HepG2 (cell line): ENCODE measurements at regions not wholly inside any gene's neighbourhood (a gene's known extent, or its start where the extent isn't known, plus 50 kb on each side); places are given as distances from the start of the nearest gene placed in this dataset.

Experiments used
- ATAC-seq: fragments of 200-7000 bp; cut with Tn5 transposase; 3 replicates; pipeline ENCODE4 v1.9.1; 2020; ENCODE audit warnings: mild to moderate bottlenecking, moderate library complexity
- BruUV-seq: library from RNA; stranded (reverse); fragments of 400-500 nt; replicated peaks from 2 replicates; lab custom pipeline; 2021; lab: Mats Ljungman, UMichigan
- CTCF ChIA-PET: fragments of 300-600 bp; formaldehyde crosslinking; extraction: SDS; loops from one replicate; lab custom pipeline; 2021; ENCODE audit warnings: low total read pairs, inconsistent platforms, low intra/inter-chr PET ratio; lab: Yijun Ruan, JAX
- POLR2A ChIA-PET: fragments of 350-600 bp; sonication (Branson Sonifier 250); formaldehyde crosslinking; loops from one replicate; lab custom pipeline; 2020; ENCODE audit warnings: antibody characterized with exemption, inconsistent platforms; lab: Yijun Ruan, JAX
- DNase-seq: peaks from one replicate; pipeline ENCODE4 v3.0.0-alpha.2; 2015; ENCODE audit warnings: low spot score
- FAIRE-seq: peaks from 3 replicates; lab custom pipeline; 2011; peaks lifted over from hg19 to GRCh38; lab: Jason Lieb, UNC
- H2AFZ ChIP-seq: one replicate; pipeline ENCODE4 v1.6.1; 2011; ENCODE audit warnings: low read length, inconsistent platforms
- H3K27ac ChIP-seq: fragments of 300-600 bp; 3 replicates; pipeline ENCODE4 v1.8.0; 2011; ENCODE audit warnings: mixed run types, mild to moderate bottlenecking, mixed read lengths, low read length, inconsistent platforms; ENCODE audit not compliant: insufficient read depth; ENCODE audit errors: extremely low read length
- H3K27me3 ChIP-seq, 2 experiments: fragments of 200-600 bp in 1 of 2; 2 replicates in 1 of 2; 3 replicates in 1 of 2; pipeline versions ENCODE4 v1.6.0 to v1.8.0; 2011; ENCODE audit warnings: low read length in 2 of 2, mild to moderate bottlenecking in 2 of 2, moderate library complexity in 2 of 2, inconsistent platforms in 1 of 2; ENCODE audit not compliant: insufficient read depth in 2 of 2, control insufficient read depth in 1 of 2
- H3K36me3 ChIP-seq, 2 experiments: fragments of 200-600 bp in 1 of 2; replicated peaks in 1 of 2; 2 replicates in 1 of 2; 3 replicates in 1 of 2; pipeline versions ENCODE4 v1.5.1 to v1.8.0; 2011; ENCODE audit warnings: low read length in 2 of 2, inconsistent platforms in 1 of 2; ENCODE audit not compliant: insufficient read depth in 2 of 2, control insufficient read depth in 1 of 2
- H3K4me1 ChIP-seq: 2 replicates; pipeline ENCODE4 v1.5.1; 2012; ENCODE audit warnings: low read length, inconsistent platforms; ENCODE audit not compliant: insufficient read depth
- H3K4me2 ChIP-seq: 2 replicates; pipeline ENCODE4 v1.6.0; 2011; ENCODE audit warnings: low read depth, low read length, inconsistent platforms
- H3K4me3 ChIP-seq, 3 experiments: fragments of 200-600 bp in 1 of 3; sonication (generic), shearing (Covaris generic) in 1 of 3; replicated peaks in 1 of 3; 2 replicates each; pipeline ENCODE4 v1.5.1; 2011 to 2016; ENCODE audit warnings: low read length in 3 of 3, inconsistent platforms in 2 of 3, low read depth in 2 of 3, mild to moderate bottlenecking in 2 of 3, control low read depth in 1 of 3, mixed read lengths in 1 of 3; ENCODE audit not compliant: insufficient read depth in 1 of 3
- H3K79me2 ChIP-seq: one replicate; pipeline ENCODE4 v1.6.1; 2011; ENCODE audit warnings: low read length, inconsistent platforms; ENCODE audit not compliant: insufficient read depth
- H3K9ac ChIP-seq: 2 replicates; pipeline ENCODE4 v1.6.0; 2011; ENCODE audit warnings: mild to moderate bottlenecking, low read depth, low read length, inconsistent platforms; ENCODE audit not compliant: insufficient read depth
- H3K9me3 ChIP-seq: 2 replicates; pipeline ENCODE4 v1.5.1; 2012; ENCODE audit warnings: mild to moderate bottlenecking, low read length
- H4K20me1 ChIP-seq: 2 replicates; pipeline ENCODE4 v1.6.0; 2011; ENCODE audit warnings: inconsistent platforms, mild to moderate bottlenecking, low read length, moderate library complexity; ENCODE audit not compliant: insufficient read depth
- HDAC1 ChIP-seq: sonication (generic); formaldehyde crosslinking; IDR thresholded peaks from 2 replicates; pipeline ENCODE4 v1.5.1; 2020; ENCODE audit warnings: mild to moderate bottlenecking, missing genetic modification reagents
- HMG20B ChIP-seq: conservative IDR thresholded peaks from 2 replicates; pipeline ENCODE4 v1.6.1; 2016; ENCODE audit warnings: missing genetic modification reagents, missing compliant biosample characterization
- HNF4G ChIP-seq, 2 experiments: sonication (generic) in 1 of 2; formaldehyde crosslinking in 1 of 2; IDR thresholded peaks; 2 replicates each; pipeline versions ENCODE4 v1.4.0 to v1.6.1; 2011 to 2020; ENCODE audit warnings: borderline replicate concordance in 2 of 2, low read depth in 2 of 2, mild to moderate bottlenecking in 2 of 2, low read length in 1 of 2, missing genetic modification reagents in 1 of 2, moderate library complexity in 1 of 2
- KDM5A ChIP-seq: fragments of 200-600 bp; sonication (generic); IDR thresholded peaks from 2 replicates; pipeline ENCODE4 v1.7.0; 2018; ENCODE audit warnings: antibody characterized with exemption, mild to moderate bottlenecking, low read length, borderline replicate concordance
- MAF1 ChIP-seq: sonication (generic); formaldehyde crosslinking; IDR thresholded peaks from 2 replicates; pipeline ENCODE4 v1.5.0; 2020; ENCODE audit warnings: missing genetic modification reagents, borderline replicate concordance
- MAFF ChIP-seq: IDR thresholded peaks from 2 replicates; pipeline ENCODE4 v1.6.1; 2011; ENCODE audit warnings: low read depth, low read length, improper control_type of control experiment
- MAX ChIP-seq: IDR thresholded peaks from 2 replicates; pipeline ENCODE4 v1.6.1; 2012; ENCODE audit warnings: inconsistent platforms
- NBN ChIP-seq: fragments of 450-650 bp; conservative IDR thresholded peaks from 2 replicates; pipeline ENCODE4 v1.6.1; 2017
- NPAS2 ChIP-seq: sonication (generic); formaldehyde crosslinking; IDR thresholded peaks from 2 replicates; pipeline ENCODE4 v1.8.0; 2022; ENCODE audit warnings: mild to moderate bottlenecking, missing genetic modification reagents, borderline replicate concordance
- RAD21 ChIP-seq: fragments of 450-650 bp; formaldehyde crosslinking; IDR thresholded peaks from 2 replicates; pipeline ENCODE4 v1.5.0; 2020; ENCODE audit warnings: mild to moderate bottlenecking
- ZFP41 ChIP-seq: sonication (generic); formaldehyde crosslinking; IDR thresholded peaks from 2 replicates; pipeline ENCODE4 v1.4.0; 2020; ENCODE audit warnings: mild to moderate bottlenecking, missing genetic modification reagents, borderline replicate concordance
- ZNF256 ChIP-seq: sonication (generic); formaldehyde crosslinking; conservative IDR thresholded peaks from 2 replicates; pipeline ENCODE4 v1.4.0; 2020; ENCODE audit warnings: missing genetic modification reagents
- ZNF788 ChIP-seq: sonication (generic); formaldehyde crosslinking; IDR thresholded peaks from 2 replicates; pipeline ENCODE4 v1.5.0; 2020; ENCODE audit warnings: mild to moderate bottlenecking, missing genetic modification reagents, borderline replicate concordance
- WGBS: methylation state at CpG from one replicate; pipeline ENCODE4 v1.1.6; 2017; ENCODE audit warnings: low lambda C conversion rate; 5-methylcytosine and 5-hydroxymethylcytosine counted together
- in situ Hi-C: cut with HindIII; loops from 2 replicates; pipeline ENCODE4 v1.10.0; 2017; ENCODE audit warnings: low pct_unique_long_range_greater_than_20kb; ENCODE audit not compliant: extremely low pct_ligation_motif_present
- intact Hi-C: fragments of 100-400 bp; cut with micrococcal nuclease; formaldehyde crosslinking; loops from one replicate; pipeline ENCODE4 v1.10.0; 2022; ENCODE audit not compliant: unreplicated experiment
- TF ChIP-seq, protein P1 (sequence below): sonication (generic); formaldehyde crosslinking; IDR thresholded peaks from 2 replicates; pipeline ENCODE4 v1.4.0; 2020; ENCODE audit warnings: missing genetic modification reagents, borderline replicate concordance

DNA sequence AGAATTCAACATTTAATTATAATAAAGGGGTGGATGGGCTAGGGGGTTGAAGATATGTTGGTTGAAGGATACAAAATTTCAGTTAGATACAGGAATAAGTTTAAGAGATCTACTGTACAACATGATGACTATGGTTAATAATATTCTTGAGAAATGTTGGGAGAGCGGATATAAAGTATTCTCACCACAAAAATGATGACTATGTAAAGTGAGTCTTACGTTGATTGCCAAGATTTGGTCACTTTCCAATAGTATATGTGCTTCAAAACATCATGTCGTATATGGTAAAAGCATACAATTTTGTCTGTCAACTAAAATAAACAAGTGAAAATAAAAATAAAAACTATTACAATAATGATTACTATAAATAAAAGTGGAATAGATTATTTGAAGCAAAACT, 802.0 kb downstream of the C12orf50 start:
- 2% methylated on average over 3 of the region's 3 CpGs for WGBS

DNA sequence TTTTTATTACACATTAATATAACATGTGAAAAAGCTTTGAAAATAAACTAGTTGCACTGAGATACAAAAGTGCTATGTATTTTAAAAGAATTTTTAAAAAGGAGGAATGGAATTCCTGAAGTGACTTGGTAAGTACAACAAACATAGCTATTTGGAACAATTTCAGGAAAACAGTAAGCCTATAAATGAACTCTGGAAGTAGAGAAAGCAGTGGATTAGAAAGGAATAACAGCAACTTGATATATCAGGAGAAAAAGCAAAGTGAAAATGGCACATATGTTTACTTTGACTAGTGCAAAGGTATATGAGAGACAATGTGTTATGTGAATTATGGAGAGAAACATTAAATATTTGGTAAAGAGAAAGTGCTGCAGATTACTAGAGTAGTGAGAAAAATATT, 811.7 kb downstream of the C12orf50 start:
- DNase-seq (no peak), FAIRE-seq (no peak), ATAC-seq (no peak)
- in situ Hi-C loops = no loop called here
- H3K4me1 ChIP-seq = no peaks in the 10 kb centered on the region
- no peak overlapping the region for H3K4me2 ChIP-seq
- no TSS peak for BruUV-seq
- ChIA-PET CTCF (no interaction called here), POLR2A (no interaction called here)
- peaks cover 22% of the 10 kb centered on the region for H3K9me3 ChIP-seq
- H3K27me3 ChIP-seq = no peaks in the 10 kb centered on the region
- TF ChIP-seq ZNF256 (CRISPR knock-in tag) (no peak), HNF4G (IDR thresholded peaks at IDR 0.05; ENCODE audit: borderline replicate concordance, low read depth, low read length) (no peak), HNF4G (CRISPR knock-in tag; IDR thresholded peaks at IDR 0.05; ENCODE audit: borderline replicate concordance, low read depth) (no peak), ZFP41 (CRISPR knock-in tag) (no peak), NPAS2 (CRISPR knock-in tag) (no peak), HDAC1 (CRISPR knock-in tag) (no peak), ZNF788 (CRISPR knock-in tag) (no peak), HMG20B (CRISPR knock-in tag) (no peak), MAF1 (CRISPR knock-in tag) (no peak), MAX (no peak), KDM5A (no peak)
- TF ChIP-seq, protein P1, sequence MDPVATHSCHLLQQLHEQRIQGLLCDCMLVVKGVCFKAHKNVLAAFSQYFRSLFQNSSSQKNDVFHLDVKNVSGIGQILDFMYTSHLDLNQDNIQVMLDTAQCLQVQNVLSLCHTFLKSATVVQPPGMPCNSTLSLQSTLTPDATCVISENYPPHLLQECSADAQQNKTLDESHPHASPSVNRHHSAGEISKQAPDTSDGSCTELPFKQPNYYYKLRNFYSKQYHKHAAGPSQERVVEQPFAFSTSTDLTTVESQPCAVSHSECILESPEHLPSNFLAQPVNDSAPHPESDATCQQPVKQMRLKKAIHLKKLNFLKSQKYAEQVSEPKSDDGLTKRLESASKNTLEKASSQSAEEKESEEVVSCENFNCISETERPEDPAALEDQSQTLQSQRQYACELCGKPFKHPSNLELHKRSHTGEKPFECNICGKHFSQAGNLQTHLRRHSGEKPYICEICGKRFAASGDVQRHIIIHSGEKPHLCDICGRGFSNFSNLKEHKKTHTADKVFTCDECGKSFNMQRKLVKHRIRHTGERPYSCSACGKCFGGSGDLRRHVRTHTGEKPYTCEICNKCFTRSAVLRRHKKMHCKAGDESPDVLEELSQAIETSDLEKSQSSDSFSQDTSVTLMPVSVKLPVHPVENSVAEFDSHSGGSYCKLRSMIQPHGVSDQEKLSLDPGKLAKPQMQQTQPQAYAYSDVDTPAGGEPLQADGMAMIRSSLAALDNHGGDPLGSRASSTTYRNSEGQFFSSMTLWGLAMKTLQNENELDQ = no peak
- no peak overlapping the region for H3K9ac ChIP-seq
- intact Hi-C loops = no loop called here
- no peaks in the 10 kb centered on the region for H3K79me2 ChIP-seq
- no peaks in the 10 kb centered on the region for H3K36me3 ChIP-seq
- no peak overlapping the region for H3K4me3 ChIP-seq
- H4K20me1 ChIP-seq = no peaks in the 10 kb centered on the region
- no peak overlapping the region for H3K27ac ChIP-seq
- no peak overlapping the region for H2AFZ ChIP-seq

More for the DNA sequence above, 802.0 kb downstream of the C12orf50 start:
- no peaks in the 10 kb centered on the region for H3K79me2 ChIP-seq
- no peak for FAIRE-seq
- intact Hi-C loops = no loop called here
- TF ChIP-seq RAD21 (CRISPR knock-in tag) = no peak
- no peak for TF ChIP-seq NBN
- peak; percentile 17; the same call in 1 of the 2 replicates for TF ChIP-seq MAFF
- no peak overlapping the region for H3K9ac ChIP-seq
- no peaks in the 10 kb centered on the region for H4K20me1 ChIP-seq
- no peak for DNase-seq
- in situ Hi-C loops = no loop called here
- no peak overlapping the region for H3K4me2 ChIP-seq
- BruUV-seq = no TSS peak
- no peak for ATAC-seq
- H2AFZ ChIP-seq = no peak overlapping the region
- H3K4me1 ChIP-seq = no peaks in the 10 kb centered on the region
- no peaks in the 10 kb centered on the region for H3K27me3 ChIP-seq
- H3K4me3 ChIP-seq = no peak overlapping the region
- no peaks in the 10 kb centered on the region for H3K36me3 ChIP-seq
- H3K27ac ChIP-seq = no peak overlapping the region
- POLR2A ChIA-PET = no interaction called here
- CTCF ChIA-PET = no interaction called here
- H3K9me3 ChIP-seq = peaks cover 45% of the 10 kb centered on the region
